ENCODE measurements at regions not wholly inside any gene's neighbourhood (a gene's known extent, or its start where the extent isn't known, plus 50 kb on each side); places are given as distances from the start of the nearest gene placed in this dataset.

GRCh38 chr2:105175231-105175630, 66.3 kb upstream of the GPR45 start:
- TF ChIP-seq CTCF (conservative IDR thresholded peaks at IDR 0.05) (no peak), EZH2 (IDR thresholded peaks at IDR 0.05; ENCODE audit: low read depth) (no peak)

All from PC-9 (cell line).